Neural crest cell (in vitro differentiated cells): ENCODE measurements at regions not wholly inside any gene's neighbourhood (a gene's known extent, or its start where the extent isn't known, plus 50 kb on each side); places are given as distances from the start of the nearest gene placed in this dataset.

Experiments used
- DNase-seq: peaks from one replicate; pipeline ENCODE4 v3.0.0; 2021; ENCODE audit warnings: low read depth, mixed read lengths, low spot score
- H3K27ac Mint-ChIP-seq: one replicate; pipeline ENCODE4 v1.8.0; 2021; ENCODE audit warnings: mild to moderate bottlenecking, mixed read lengths; ENCODE audit not compliant: unreplicated experiment
- H3K27me3 Mint-ChIP-seq: 2 replicates; pipeline ENCODE4 v1.8.0; 2021; ENCODE audit warnings: low read depth, mild to moderate bottlenecking, mixed read lengths
- H3K36me3 Mint-ChIP-seq: 2 replicates; pipeline ENCODE4 v1.8.0; 2021; ENCODE audit warnings: low read depth, mild to moderate bottlenecking, mixed read lengths
- H3K4me1 Mint-ChIP-seq: 2 replicates; pipeline ENCODE4 v1.8.0; 2021; ENCODE audit warnings: mixed read lengths
- H3K4me3 Mint-ChIP-seq: one replicate; pipeline ENCODE4 v1.8.0; 2021; ENCODE audit warnings: mild to moderate bottlenecking, mixed read lengths
- H3K9me3 Mint-ChIP-seq: 2 replicates; pipeline ENCODE4 v1.8.0; 2021; ENCODE audit warnings: mixed read lengths
- CTCF ChIP-seq: fragments of 200-600 bp; sonication (generic); conservative IDR thresholded peaks from 2 replicates; pipeline ENCODE4 v1.5.0; 2021; ENCODE audit warnings: antibody characterized with exemption, mild to moderate bottlenecking

GRCh38 chr2:204220896-204221295 is 284.3 kb downstream of the ICOS start:
- H3K27ac Mint-ChIP-seq = no peak overlapping the region
- TF ChIP-seq CTCF = no peak
- H3K36me3 Mint-ChIP-seq = no peaks in the 10 kb centered on the region
- no peak for DNase-seq
- no peaks in the 10 kb centered on the region for H3K27me3 Mint-ChIP-seq
- H3K4me3 Mint-ChIP-seq = no peak overlapping the region
- H3K9me3 Mint-ChIP-seq = peaks cover 8% of the 10 kb centered on the region
- peaks cover 5% of the 10 kb centered on the region for H3K4me1 Mint-ChIP-seq

DNA sequence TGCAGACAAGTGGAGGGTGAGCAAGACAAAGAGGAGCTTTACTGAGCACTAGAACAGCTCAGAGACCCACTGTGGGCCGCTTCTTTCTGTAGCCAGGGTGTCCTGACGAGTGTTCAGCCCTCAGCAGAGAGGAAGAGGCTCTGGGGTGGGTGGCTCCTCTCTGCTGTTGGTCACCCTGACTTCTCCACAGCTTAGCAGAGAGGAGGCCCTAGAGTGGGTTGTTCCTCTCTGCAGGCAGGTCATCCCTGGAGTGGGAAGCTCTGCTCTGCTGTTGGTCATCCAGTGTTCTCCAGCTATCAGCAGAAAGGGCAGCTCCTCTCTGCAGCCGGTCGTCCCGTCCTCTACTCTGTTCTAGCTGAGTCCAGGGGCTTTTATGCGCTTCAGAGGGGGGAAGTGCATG is 286.5 kb downstream of the ICOS start:
- H3K4me3 Mint-ChIP-seq = no peak overlapping the region
- no peak for TF ChIP-seq CTCF
- no peaks in the 10 kb centered on the region for H3K36me3 Mint-ChIP-seq
- H3K9me3 Mint-ChIP-seq = no peaks in the 10 kb centered on the region
- no peak for DNase-seq
- H3K27ac Mint-ChIP-seq = no peak overlapping the region
- peaks cover 21% of the 10 kb centered on the region for H3K4me1 Mint-ChIP-seq
- H3K27me3 Mint-ChIP-seq = no peaks in the 10 kb centered on the region

GRCh38 chr2:204223544-204223943 is 287.0 kb downstream of the ICOS start:
- no peak for TF ChIP-seq CTCF
- no peaks in the 10 kb centered on the region for H3K9me3 Mint-ChIP-seq

GRCh38 chr2:204225671-204226073 is 289.1 kb downstream of the ICOS start:
- H3K27me3 Mint-ChIP-seq = no peaks in the 10 kb centered on the region
- no peak for TF ChIP-seq CTCF
- no peaks in the 10 kb centered on the region for H3K9me3 Mint-ChIP-seq
- H3K4me3 Mint-ChIP-seq = no peak overlapping the region
- no peaks in the 10 kb centered on the region for H3K36me3 Mint-ChIP-seq
- peaks cover 33% of the 10 kb centered on the region for H3K4me1 Mint-ChIP-seq
- H3K27ac Mint-ChIP-seq = no peak overlapping the region
- no peak for DNase-seq

More at GRCh38 chr2:204223544-204223943, 287.0 kb downstream of the ICOS start:
- no peaks in the 10 kb centered on the region for H3K27me3 Mint-ChIP-seq
- DNase-seq = no peak
- peaks cover 26% of the 10 kb centered on the region for H3K4me1 Mint-ChIP-seq
- no peaks in the 10 kb centered on the region for H3K36me3 Mint-ChIP-seq
- no peak overlapping the region for H3K27ac Mint-ChIP-seq
- H3K4me3 Mint-ChIP-seq = no peak overlapping the region

- Mint-ChIP-seq H3K36me3 (no peaks in the 10 kb centered on the region), H3K27me3 (no peaks in the 10 kb centered on the region), H3K9me3 (no peaks in the 10 kb centered on the region), H3K4me1 (peaks cover 33% of the 10 kb centered on the region), H3K4me3 (no peak overlapping the region), H3K27ac (no peak overlapping the region)
- DNase-seq = no peak
- no peak for TF ChIP-seq CTCF
These were observed 289.8 kb downstream of the ICOS start for GRCh38 chr2:204226305-204226880.
